Heart right ventricle (tissue), 16 donors: ENCODE measurements at regions not wholly inside any gene's neighbourhood (a gene's known extent, or its start where the extent isn't known, plus 50 kb on each side); places are given as distances from the start of the nearest gene placed in this dataset.

Experiments used
- ATAC-seq, 8 donors: fragments of 200-7000 bp; cut with Tn5 transposase; one replicate each; pipeline ENCODE4 v1.9.1; 2020; ENCODE audit warnings: mild to moderate bottlenecking in 8 of 8, moderate library complexity in 8 of 8, moderate number of reproducible peaks in 1 of 8
- DNase-seq, 2 donors: peaks; one replicate each; pipeline ENCODE4 v3.0.0-alpha.2; 2020
- H3K27ac ChIP-seq, 10 donors: fragments of 200-600 bp; sonication (generic) in 2 of 10; one replicate each; pipeline versions ENCODE4 v1.5.0 to v1.8.0; 2020 to 2022; ENCODE audit warnings: mild to moderate bottlenecking in 3 of 10
- H3K27me3 ChIP-seq, 7 donors: fragments of 200-600 bp; one replicate each; pipeline ENCODE4 v1.8.0; 2021 to 2022; ENCODE audit warnings: mild to moderate bottlenecking in 2 of 7
- H3K36me3 ChIP-seq, 9 donors: fragments of 200-600 bp; sonication (generic) in 1 of 9; one replicate each; pipeline versions ENCODE4 v1.5.0 to v1.8.0; 2020 to 2022; ENCODE audit warnings: mild to moderate bottlenecking in 2 of 9
- H3K4me1 ChIP-seq, 9 donors: fragments of 200-600 bp; sonication (generic) in 1 of 9; one replicate each; pipeline versions ENCODE4 v1.5.0 to v1.8.0; 2020 to 2022; ENCODE audit warnings: mild to moderate bottlenecking in 4 of 9
- H3K4me3 ChIP-seq, 10 donors: fragments of 200-600 bp; sonication (generic) in 2 of 10; one replicate each; pipeline versions ENCODE4 v1.5.0 to v1.8.0; 2020 to 2022; ENCODE audit warnings: mild to moderate bottlenecking in 7 of 10, moderate library complexity in 2 of 10
- H3K9me3 ChIP-seq, 11 donors: fragments of 200-600 bp in 10 of 11; sonication (generic) in 2 of 11; one replicate each; pipeline versions ENCODE4 v1.5.0 to v1.8.0; 2013 to 2022; ENCODE audit warnings: mild to moderate bottlenecking in 2 of 11, control low read depth in 1 of 11, moderate library complexity in 1 of 11
- WGBS, 2 donors: extraction: QIAGEN DNeasy Blood & Tissue Kit; methylation state at CpG; one replicate each; pipeline ENCODE4 v1.1.7; 2013; ENCODE audit warnings: inconsistent platforms in 1 of 2; 5-methylcytosine and 5-hydroxymethylcytosine counted together
- intact Hi-C, 10 donors: fragments of 100-400 bp; cut with DNase I; formaldehyde crosslinking; loops; one replicate each; pipeline versions ENCODE4 v1.11.1 to v1.14.2; 2022
- TF ChIP-seq, protein P1 (sequence below), 9 donors: fragments of 200-600 bp; sonication (generic) in 2 of 9; IDR thresholded peaks; one replicate each; pipeline versions ENCODE4 v1.5.0 to v1.8.0; 2021 to 2022; ENCODE audit warnings: antibody characterized with exemption in 9 of 9, mild to moderate bottlenecking in 5 of 9, moderate library complexity in 1 of 9
- donor health status: Arrhythmogenic right ventricular cardiomyopathy.
- donor health status: ischemic (EF 13 %, LVEDD 7.1; RV severe dilation, severe dysfunction).
- donor health status: healthy with polysubstance abuse.
- donor health status: DM: no; HTN: yes; CAD: no.
- donor health status: DM: no; HTN: no; CAD: no.
- donor health status: ischemic (EF 25% LVEDD 6.9; RV normal size, moderate dysfunction).
- donor health status: ischemic (EF 25% LVEDD 5.7; RV mildly dilated, moderate dysfunction).
- donor health status: healthy.
- donor health status: DM: yes; HTN: yes; CAD: no.
- donor health status: Ischemic cardiomyopathy.
- donor health status: ischemic (EF 35%, LVEDD 5.7; RV mildly dilated, moderate dysfunction).
- donor health status: nonischemic (EF 11% LVEDD 7.7; RV severe dilation, severe dysfunction).
- donor health status: DM: yes; HTN: yes; CAD: no.
- donor health status: PGD.
- donor health status: ischemic (EF 29% LVEDD 5.4; RV normal size, mild dysfunction).
- donor health status: nonischemic (EF 23%, LVEDD 6.1; RV moderate dilation, normal function).

DNA sequence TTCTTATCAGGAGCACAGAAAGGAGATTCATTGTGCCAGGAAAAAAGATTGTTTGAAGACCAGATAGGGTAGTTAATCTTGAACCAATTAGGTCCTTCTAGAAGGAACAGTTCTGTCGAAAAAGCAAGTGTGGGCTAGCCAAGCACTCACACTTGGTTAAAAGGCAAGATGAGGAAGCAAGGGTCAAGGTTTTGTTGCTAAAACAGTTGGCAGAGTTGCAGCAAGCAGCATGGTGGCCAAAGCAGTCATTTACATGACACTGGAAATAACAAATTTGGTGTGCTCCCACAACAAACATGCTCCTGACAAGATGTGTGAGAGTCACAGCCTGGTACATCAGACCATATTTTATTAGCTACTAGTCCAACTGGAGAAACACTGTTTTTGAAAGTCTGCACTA is 228.0 kb upstream of the CFAP20DC start:
- no peak overlapping the region for H3K27ac ChIP-seq
- no peaks in the 10 kb centered on the region for H3K36me3 ChIP-seq
- intact Hi-C loops, result no loop called here
- H3K4me1 ChIP-seq, result no peaks in the 10 kb centered on the region
- H3K4me3 ChIP-seq, result no peak overlapping the region
- H3K27me3 ChIP-seq, result no peaks in the 10 kb centered on the region
- DNase-seq, result no peak
- no peak for ATAC-seq
- no peaks in the 10 kb centered on the region for H3K9me3 ChIP-seq
- TF ChIP-seq, protein P1, sequence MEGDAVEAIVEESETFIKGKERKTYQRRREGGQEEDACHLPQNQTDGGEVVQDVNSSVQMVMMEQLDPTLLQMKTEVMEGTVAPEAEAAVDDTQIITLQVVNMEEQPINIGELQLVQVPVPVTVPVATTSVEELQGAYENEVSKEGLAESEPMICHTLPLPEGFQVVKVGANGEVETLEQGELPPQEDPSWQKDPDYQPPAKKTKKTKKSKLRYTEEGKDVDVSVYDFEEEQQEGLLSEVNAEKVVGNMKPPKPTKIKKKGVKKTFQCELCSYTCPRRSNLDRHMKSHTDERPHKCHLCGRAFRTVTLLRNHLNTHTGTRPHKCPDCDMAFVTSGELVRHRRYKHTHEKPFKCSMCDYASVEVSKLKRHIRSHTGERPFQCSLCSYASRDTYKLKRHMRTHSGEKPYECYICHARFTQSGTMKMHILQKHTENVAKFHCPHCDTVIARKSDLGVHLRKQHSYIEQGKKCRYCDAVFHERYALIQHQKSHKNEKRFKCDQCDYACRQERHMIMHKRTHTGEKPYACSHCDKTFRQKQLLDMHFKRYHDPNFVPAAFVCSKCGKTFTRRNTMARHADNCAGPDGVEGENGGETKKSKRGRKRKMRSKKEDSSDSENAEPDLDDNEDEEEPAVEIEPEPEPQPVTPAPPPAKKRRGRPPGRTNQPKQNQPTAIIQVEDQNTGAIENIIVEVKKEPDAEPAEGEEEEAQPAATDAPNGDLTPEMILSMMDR (IDR thresholded peaks at IDR 0.05), result no peak
- WGBS, 2 donors, result 49 to 55% methylated on average over 1 of the region's 1 CpG

DNA sequence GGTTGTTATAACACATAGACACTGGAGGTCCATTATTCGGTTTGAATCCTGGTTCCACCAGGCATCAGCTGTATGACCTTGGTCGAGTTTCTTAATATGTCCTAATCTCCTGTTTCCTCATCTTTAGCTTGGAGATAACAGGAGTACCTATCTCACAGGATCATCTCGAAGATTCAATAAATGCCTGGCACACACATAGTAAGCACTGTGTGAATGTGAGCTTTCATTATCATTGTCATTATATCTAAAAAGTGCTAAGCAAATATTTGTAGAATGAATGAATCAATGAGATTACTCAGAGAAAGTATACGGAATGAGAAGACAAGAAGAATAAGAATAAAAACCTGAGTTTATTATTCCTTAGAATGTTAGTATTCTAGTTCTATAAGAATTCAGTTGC is 227.4 kb upstream of the CFAP20DC start:
- Histone ChIP-seq H3K27ac (no peak overlapping the region), H3K36me3 (no peaks in the 10 kb centered on the region), H3K4me1 (no peaks in the 10 kb centered on the region), H3K27me3 (no peaks in the 10 kb centered on the region), H3K9me3 (no peaks in the 10 kb centered on the region), H3K4me3 (no peak overlapping the region)
- ATAC-seq (no peak), DNase-seq (no peak)
- TF ChIP-seq, protein P1 (IDR thresholded peaks at IDR 0.05), result no peak
- intact Hi-C loops, result no loop called here
- WGBS, 2 donors, result 80 to 88% methylated on average over 4 of the region's 4 CpGs

DNA sequence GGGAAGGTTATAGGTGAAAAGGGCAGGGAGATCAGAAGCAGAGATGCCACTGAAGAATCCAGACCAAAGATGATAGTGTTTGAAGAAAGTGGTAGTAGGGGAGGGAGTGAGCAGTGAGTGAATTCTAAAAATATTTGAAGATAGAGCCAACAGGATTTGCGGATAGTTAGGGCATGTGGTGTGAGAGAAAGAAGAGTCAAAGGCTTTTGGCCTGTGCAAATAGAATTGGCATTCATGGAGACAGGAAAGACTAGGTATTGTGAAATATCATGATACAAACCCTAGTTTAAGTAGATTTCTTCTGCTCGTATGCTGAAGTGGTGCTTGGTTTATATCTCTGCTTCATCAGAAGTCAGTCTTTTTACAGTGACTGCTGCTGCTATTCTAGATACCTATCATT is 224.2 kb upstream of the CFAP20DC start:
- DNase-seq (no peak), ATAC-seq (no peak)
- intact Hi-C loops, result no loop called here
- H3K27me3 ChIP-seq, result no peaks in the 10 kb centered on the region
- H3K9me3 ChIP-seq, result no peaks in the 10 kb centered on the region
- H3K4me3 ChIP-seq, result no peak overlapping the region
- H3K36me3 ChIP-seq, result no peaks in the 10 kb centered on the region
- 62 to 66% methylated on average over 2 of the region's 2 CpGs for WGBS, 2 donors
- H3K4me1 ChIP-seq, result no peaks in the 10 kb centered on the region
- TF ChIP-seq, protein P1 (IDR thresholded peaks at IDR 0.05), result no peak
- no peak overlapping the region for H3K27ac ChIP-seq

DNA sequence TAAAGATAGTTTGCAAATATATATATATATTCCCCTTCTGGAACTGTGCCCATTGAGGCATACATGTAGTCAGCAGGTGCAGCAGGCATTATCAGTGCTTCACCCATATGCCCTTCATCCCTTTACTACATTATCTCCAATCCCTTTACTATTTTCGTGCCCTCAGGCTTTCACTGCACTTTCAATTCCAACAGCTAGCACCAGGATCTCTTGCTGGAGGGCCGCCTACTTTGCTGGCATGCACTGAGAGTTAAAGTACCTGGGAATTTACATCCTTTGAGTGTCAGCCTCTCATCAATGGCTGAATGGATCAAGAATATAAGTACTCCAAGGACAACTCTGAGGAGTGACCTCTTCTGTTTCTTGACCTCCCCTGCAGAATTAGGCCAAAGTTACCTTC is 222.1 kb upstream of the CFAP20DC start:
- Histone ChIP-seq H3K36me3 (no peaks in the 10 kb centered on the region), H3K27me3 (no peaks in the 10 kb centered on the region), H3K27ac (no peak overlapping the region), H3K4me1 (no peaks in the 10 kb centered on the region), H3K4me3 (no peak overlapping the region), H3K9me3 (no peaks in the 10 kb centered on the region)
- ATAC-seq, result no peak
- no peak for DNase-seq
- TF ChIP-seq, protein P1 (IDR thresholded peaks at IDR 0.05), result no peak
- WGBS, 2 donors, result 55 to 57% methylated on average over 2 of the region's 2 CpGs
- intact Hi-C loops, result no loop called here

DNA sequence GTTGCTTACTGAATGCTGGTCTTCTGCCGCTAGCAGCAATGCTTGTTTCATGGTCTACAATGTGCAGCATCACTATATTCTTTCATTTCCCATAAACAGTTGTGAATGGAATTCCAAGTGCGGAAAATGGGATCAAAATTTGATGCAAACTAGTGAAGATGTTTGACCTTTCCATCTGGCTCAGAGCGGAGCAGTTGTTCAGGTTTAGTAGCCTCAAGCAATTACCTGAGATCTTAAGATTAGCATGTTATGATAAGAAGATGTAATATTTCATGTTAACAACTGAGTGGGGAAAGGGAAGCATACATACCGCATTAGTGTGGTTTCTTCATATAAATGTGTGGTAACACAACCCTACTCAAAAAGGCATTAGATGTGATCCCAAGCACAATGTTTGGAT is 221.1 kb upstream of the CFAP20DC start:
- H3K27ac ChIP-seq, result no peak overlapping the region
- H3K4me1 ChIP-seq, result no peaks in the 10 kb centered on the region
- 97 to 98% methylated on average over 4 of the region's 4 CpGs for WGBS, 2 donors
- ATAC-seq (no peak), DNase-seq (no peak)
- H3K36me3 ChIP-seq, result no peaks in the 10 kb centered on the region
- H3K9me3 ChIP-seq, result no peaks in the 10 kb centered on the region
- no peaks in the 10 kb centered on the region for H3K27me3 ChIP-seq
- TF ChIP-seq, protein P1 (IDR thresholded peaks at IDR 0.05), result no peak
- intact Hi-C loops, result no loop called here
- H3K4me3 ChIP-seq, result no peak overlapping the region
